Esophagus (tissue), 2 donors: ENCODE measurements at regions not wholly inside any gene's neighbourhood (a gene's known extent, or its start where the extent isn't known, plus 50 kb on each side); places are given as distances from the start of the nearest gene placed in this dataset.
"Not testable (repeated sequence)": the region's sequence is repeated elsewhere in the genome, so short reads cannot be mapped to it uniquely, and the experiment has no call there.

Experiments used
- H3K27ac ChIP-seq, 2 donors: one replicate each; pipeline ENCODE4 v1.5.1; 2013; ENCODE audit warnings: low read depth in 2 of 2, mild to moderate bottlenecking in 2 of 2, inconsistent platforms in 1 of 2, low read length in 1 of 2, moderate library complexity in 1 of 2
- H3K27me3 ChIP-seq, 2 donors: one replicate each; pipeline ENCODE4 v1.6.1; 2013; ENCODE audit warnings: low read length in 2 of 2, control low read depth in 1 of 2, mild to moderate bottlenecking in 1 of 2; ENCODE audit not compliant: insufficient read depth in 2 of 2, control insufficient read depth in 1 of 2
- H3K36me3 ChIP-seq, 2 donors: one replicate each; pipeline ENCODE4 v1.6.1; 2013; ENCODE audit warnings: low read length in 1 of 2; ENCODE audit not compliant: control insufficient read depth in 2 of 2, insufficient read depth in 2 of 2
- H3K4me1 ChIP-seq, 2 donors: one replicate each; pipeline ENCODE4 v1.6.1; 2013; ENCODE audit warnings: low read length in 1 of 2; ENCODE audit not compliant: control insufficient read depth in 2 of 2, insufficient read depth in 2 of 2
- H3K4me3 ChIP-seq, 2 donors: one replicate each; pipeline ENCODE4 v1.5.1; 2013; ENCODE audit warnings: low read length in 2 of 2, mild to moderate bottlenecking in 2 of 2, low read depth in 1 of 2, moderate library complexity in 1 of 2
- H3K9me3 ChIP-seq, 2 donors: one replicate each; pipeline ENCODE4 v1.6.1; 2013; ENCODE audit warnings: mild to moderate bottlenecking in 2 of 2, low read depth in 1 of 2, low read length in 1 of 2, moderate library complexity in 1 of 2; ENCODE audit not compliant: control insufficient read depth in 2 of 2, insufficient read depth in 1 of 2
- WGBS, 2 donors: extraction: QIAGEN DNeasy Blood & Tissue Kit; methylation state at CpG; one replicate each; pipeline ENCODE4 v1.1.7; 2013; 5-methylcytosine and 5-hydroxymethylcytosine counted together
- donor health status: healthy with polysubstance abuse.
- donor health status: Bipolar disorder and iron deficiency.

DNA sequence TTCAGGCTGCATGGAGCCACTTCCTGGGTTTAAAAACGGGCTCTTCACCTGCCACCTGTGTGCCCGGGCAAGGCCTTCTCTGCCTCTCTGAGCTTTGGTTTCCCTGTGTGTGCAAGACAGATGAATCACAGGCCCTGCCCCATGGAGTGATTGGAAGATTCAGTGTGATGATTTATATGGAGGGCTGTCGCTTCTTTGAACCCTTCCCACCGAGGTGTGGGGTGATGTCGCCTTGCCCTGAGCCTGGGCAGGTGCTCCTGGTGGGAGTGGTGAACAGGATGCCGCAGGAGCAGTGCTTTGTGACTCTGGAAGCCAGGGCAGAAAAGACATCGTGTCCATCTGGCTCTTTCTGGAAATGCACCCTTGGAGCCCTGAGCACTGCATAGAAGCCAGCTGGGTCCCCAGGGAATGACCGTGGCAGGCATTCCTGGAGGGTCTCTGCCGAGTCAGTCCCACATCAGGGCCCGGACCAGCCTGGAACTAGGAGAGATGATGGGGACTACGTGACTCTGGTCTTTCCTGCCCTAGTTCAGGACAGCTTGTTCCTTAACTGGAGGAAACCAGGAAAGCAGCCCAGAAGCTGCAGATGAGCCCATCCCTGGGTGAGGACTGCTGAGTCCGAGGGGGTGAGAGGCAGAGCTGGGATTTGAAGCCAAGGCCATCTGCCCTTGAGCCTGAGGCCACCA lies 56.1 kb upstream of the METTL9 start:
- H3K27me3 ChIP-seq, H3K9me3 ChIP-seq, H3K4me3 ChIP-seq, H3K27ac ChIP-seq, H3K4me1 ChIP-seq, H3K36me3 ChIP-seq: not testable (repeated sequence)
- 71 to 73% methylated on average over 12 of the region's 12 CpGs for WGBS, 2 donors

DNA sequence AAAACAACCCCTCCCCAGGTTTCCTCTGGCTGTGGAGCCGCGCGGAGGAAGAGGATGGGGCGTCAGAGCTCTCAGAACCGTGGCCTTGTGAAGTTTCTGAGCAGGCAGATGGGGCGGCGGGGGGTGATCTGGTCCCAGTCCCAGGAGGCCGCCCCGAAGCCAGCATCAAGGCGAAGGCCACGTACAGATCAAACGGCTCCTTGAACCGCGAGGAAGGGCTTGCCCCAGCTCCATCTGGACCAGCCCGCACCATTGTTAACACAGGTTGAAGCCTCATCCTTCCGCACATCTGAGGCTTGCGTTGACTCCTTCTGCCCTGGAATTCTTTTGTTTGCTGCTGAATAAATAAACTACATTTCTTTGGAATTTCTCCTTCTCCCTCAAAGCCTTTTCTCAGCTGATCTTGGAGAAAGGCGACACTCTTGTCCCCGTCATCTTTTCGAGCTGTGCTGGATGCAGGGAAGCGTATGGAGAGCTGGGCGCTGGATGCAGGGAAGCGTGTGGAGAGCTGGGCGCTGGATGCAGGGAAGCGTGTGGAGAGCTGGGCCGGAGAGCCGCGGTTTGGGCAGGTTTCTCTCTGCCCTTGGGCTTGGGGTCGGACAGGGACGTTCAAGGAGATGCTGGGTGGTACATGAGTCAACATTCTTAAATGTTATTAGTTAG lies 53.6 kb upstream of the METTL9 start:
- H3K4me3 ChIP-seq, H3K27me3 ChIP-seq, H3K36me3 ChIP-seq, H3K4me1 ChIP-seq, H3K9me3 ChIP-seq, H3K27ac ChIP-seq: not testable (repeated sequence)
- 64 to 76% methylated on average over 28 of the region's 30 CpGs for WGBS, 2 donors

DNA sequence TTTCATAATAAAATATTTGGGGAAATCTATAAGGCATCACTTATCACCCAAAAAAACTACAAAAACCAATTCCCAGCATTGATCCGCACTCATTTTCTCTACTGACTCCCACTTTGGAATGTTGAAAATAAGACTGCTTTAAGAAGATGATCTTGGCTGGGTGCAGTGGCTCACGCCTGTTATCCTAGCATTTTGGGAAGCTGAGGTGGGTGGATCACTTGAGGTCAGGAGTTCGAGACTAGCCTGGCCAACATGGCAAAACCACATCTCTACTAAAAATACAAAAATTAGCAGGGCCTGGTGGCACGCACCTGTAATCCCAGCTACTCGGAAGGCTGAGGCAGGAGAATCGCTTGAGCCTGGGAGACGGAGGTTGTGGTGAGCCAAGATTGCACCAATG lies 50.0 kb upstream of the METTL9 start:
- H3K27me3 ChIP-seq, H3K27ac ChIP-seq, H3K4me3 ChIP-seq, H3K9me3 ChIP-seq, H3K36me3 ChIP-seq, H3K4me1 ChIP-seq: not testable (repeated sequence)
- 90 to 94% methylated on average over 5 to 6 of the region's 7 CpGs for WGBS, 2 donors
